ENCODE measurements at regions not wholly inside any gene's neighbourhood (a gene's known extent, or its start where the extent isn't known, plus 50 kb on each side); places are given as distances from the start of the nearest gene placed in this dataset. TPM values are rescaled to one million over a fixed set of nuclear protein-coding genes. Genes with fewer than 3 reads are reported as not detected.

- no peak overlapping the region for H3K4me3 ChIP-seq (ENCODE audit: low read depth, low read length)
- no peaks in the 10 kb centered on the region for H3K9me3 ChIP-seq (ENCODE audit: control insufficient read depth, insufficient read depth, low read length)
- no peak overlapping the region for H3K27ac ChIP-seq (ENCODE audit: low read depth, low read length)
- no peaks in the 10 kb centered on the region for H3K36me3 ChIP-seq (ENCODE audit: control insufficient read depth, insufficient read depth, low read length)
- no peaks in the 10 kb centered on the region for H3K27me3 ChIP-seq (ENCODE audit: control insufficient read depth, insufficient read depth, low read length)
- WGBS (ENCODE audit: insufficient coverage) = no CpG with 5 or more reads among the region's 5 CpGs
- DNase-seq (ENCODE audit: low read depth in 4 of 6, low spot score in 6 of 6) = no peak
- H3K4me1 ChIP-seq (ENCODE audit: control insufficient read depth, insufficient read depth, low read length) = no peaks in the 10 kb centered on the region
These were observed 108.1 kb upstream of the TMEM161B start for GRCh38 chr5:88376728-88377127.

- no peaks in the 10 kb centered on the region for H3K4me1 ChIP-seq (ENCODE audit: control insufficient read depth, insufficient read depth, low read length)
- WGBS (ENCODE audit: insufficient coverage) = no CpG with 5 or more reads among the region's 2 CpGs
- no peaks in the 10 kb centered on the region for H3K36me3 ChIP-seq (ENCODE audit: control insufficient read depth, insufficient read depth, low read length)
- H3K4me3 ChIP-seq (ENCODE audit: low read depth, low read length) = no peak overlapping the region
- no peak overlapping the region for H3K27ac ChIP-seq (ENCODE audit: low read depth, low read length)
- no peaks in the 10 kb centered on the region for H3K9me3 ChIP-seq (ENCODE audit: control insufficient read depth, insufficient read depth, low read length)
- no peaks in the 10 kb centered on the region for H3K27me3 ChIP-seq (ENCODE audit: control insufficient read depth, insufficient read depth, low read length)
- DNase-seq (ENCODE audit: low read depth in 4 of 6, low spot score in 6 of 6) = no peak
These were observed 105.7 kb upstream of the TMEM161B start for GRCh38 chr5:88374391-88374790.

- no peak overlapping the region for H3K4me3 ChIP-seq (ENCODE audit: low read depth, low read length)
- no peak for DNase-seq (ENCODE audit: low read depth in 4 of 6, low spot score in 6 of 6)
- H3K9me3 ChIP-seq (ENCODE audit: control insufficient read depth, insufficient read depth, low read length) = no peaks in the 10 kb centered on the region
- H3K36me3 ChIP-seq (ENCODE audit: control insufficient read depth, insufficient read depth, low read length) = no peaks in the 10 kb centered on the region
- no peak overlapping the region for H3K27ac ChIP-seq (ENCODE audit: low read depth, low read length)
- H3K4me1 ChIP-seq (ENCODE audit: control insufficient read depth, insufficient read depth, low read length) = no peaks in the 10 kb centered on the region
- H3K27me3 ChIP-seq (ENCODE audit: control insufficient read depth, insufficient read depth, low read length) = no peaks in the 10 kb centered on the region
These were observed 102.2 kb upstream of the TMEM161B start for GRCh38 chr5:88370824-88371223.

GRCh38 chr5:88368201-88368600 is 99.6 kb upstream of the TMEM161B start:
- no peak for DNase-seq (ENCODE audit: low read depth in 4 of 6, low spot score in 6 of 6)
- H3K27ac ChIP-seq (ENCODE audit: low read depth, low read length) = no peak overlapping the region
- no peaks in the 10 kb centered on the region for H3K36me3 ChIP-seq (ENCODE audit: control insufficient read depth, insufficient read depth, low read length)
- H3K27me3 ChIP-seq (ENCODE audit: control insufficient read depth, insufficient read depth, low read length) = no peaks in the 10 kb centered on the region
- no peak overlapping the region for H3K4me3 ChIP-seq (ENCODE audit: low read depth, low read length)
- no peaks in the 10 kb centered on the region for H3K9me3 ChIP-seq (ENCODE audit: control insufficient read depth, insufficient read depth, low read length)
- no peaks in the 10 kb centered on the region for H3K4me1 ChIP-seq (ENCODE audit: control insufficient read depth, insufficient read depth, low read length)
- WGBS (ENCODE audit: insufficient coverage) = no CpG with 5 or more reads among the region's 2 CpGs

GRCh38 chr5:88364991-88365390 is 96.3 kb upstream of the TMEM161B start:
- WGBS (ENCODE audit: insufficient coverage) = 33% methylated on average over 1 of the region's 4 CpGs
- no peak overlapping the region for H3K4me3 ChIP-seq (ENCODE audit: low read depth, low read length)
- no peak overlapping the region for H3K27ac ChIP-seq (ENCODE audit: low read depth, low read length)
- H3K9me3 ChIP-seq (ENCODE audit: control insufficient read depth, insufficient read depth, low read length) = no peaks in the 10 kb centered on the region
- no peak for DNase-seq (ENCODE audit: low read depth in 4 of 6, low spot score in 6 of 6)
- no peaks in the 10 kb centered on the region for H3K4me1 ChIP-seq (ENCODE audit: control insufficient read depth, insufficient read depth, low read length)
- H3K27me3 ChIP-seq (ENCODE audit: control insufficient read depth, insufficient read depth, low read length) = no peaks in the 10 kb centered on the region
- no peaks in the 10 kb centered on the region for H3K36me3 ChIP-seq (ENCODE audit: control insufficient read depth, insufficient read depth, low read length)

- Histone ChIP-seq H3K4me1 (ENCODE audit: control insufficient read depth, insufficient read depth, low read length) (no peaks in the 10 kb centered on the region), H3K27me3 (ENCODE audit: control insufficient read depth, insufficient read depth, low read length) (no peaks in the 10 kb centered on the region), H3K36me3 (ENCODE audit: control insufficient read depth, insufficient read depth, low read length) (no peaks in the 10 kb centered on the region), H3K4me3 (ENCODE audit: low read depth, low read length) (no peak overlapping the region), H3K27ac (ENCODE audit: low read depth, low read length) (no peak overlapping the region), H3K9me3 (ENCODE audit: control insufficient read depth, insufficient read depth, low read length) (no peaks in the 10 kb centered on the region)
- WGBS (ENCODE audit: insufficient coverage) = no CpG with 5 or more reads among the region's 1 CpG
- DNase-seq (ENCODE audit: low read depth in 4 of 6, low spot score in 6 of 6) = no peak
These were observed 86.9 kb upstream of the TMEM161B start for GRCh38 chr5:88355490-88356050.

GRCh38 chr5:88325868-88326267 is 57.2 kb upstream of the TMEM161B start:
- Histone ChIP-seq H3K27me3 (ENCODE audit: control insufficient read depth, insufficient read depth, low read length) (no peaks in the 10 kb centered on the region), H3K4me1 (ENCODE audit: control insufficient read depth, insufficient read depth, low read length) (no peaks in the 10 kb centered on the region), H3K36me3 (ENCODE audit: control insufficient read depth, insufficient read depth, low read length) (no peaks in the 10 kb centered on the region), H3K9me3 (ENCODE audit: control insufficient read depth, insufficient read depth, low read length) (no peaks in the 10 kb centered on the region), H3K27ac (ENCODE audit: low read depth, low read length) (no peak overlapping the region), H3K4me3 (ENCODE audit: low read depth, low read length) (no peak overlapping the region)
- no CpG with 5 or more reads among the region's 4 CpGs for WGBS (ENCODE audit: insufficient coverage)
- DNase-seq (ENCODE audit: low read depth in 4 of 6, low spot score in 6 of 6) = no peak

- Histone ChIP-seq H3K36me3 (ENCODE audit: control insufficient read depth, insufficient read depth, low read length) (no peaks in the 10 kb centered on the region), H3K27me3 (ENCODE audit: control insufficient read depth, insufficient read depth, low read length) (no peaks in the 10 kb centered on the region), H3K27ac (ENCODE audit: low read depth, low read length) (no peak overlapping the region), H3K4me1 (ENCODE audit: control insufficient read depth, insufficient read depth, low read length) (no peaks in the 10 kb centered on the region), H3K9me3 (ENCODE audit: control insufficient read depth, insufficient read depth, low read length) (no peaks in the 10 kb centered on the region), H3K4me3 (ENCODE audit: low read depth, low read length) (no peak overlapping the region)
- no CpG with 5 or more reads among the region's 3 CpGs for WGBS (ENCODE audit: insufficient coverage)
- no peak for DNase-seq (ENCODE audit: low read depth in 4 of 6, low spot score in 6 of 6)
These were observed 54.1 kb upstream of the TMEM161B start for GRCh38 chr5:88322785-88323184.

Small RNA genes lying in the stretch of these regions (small RNA-seq; reads per million reads assigned to genes)
- gene RF00156 (ENCODE audit: low replicate concordance) = not detected

Data from spinal cord (tissue), 10 donors.